ENCODE measurements at regions not wholly inside any gene's neighbourhood (a gene's known extent, or its start where the extent isn't known, plus 50 kb on each side); places are given as distances from the start of the nearest gene placed in this dataset.

- no TSS peak for BruUV-seq (replicated peaks)
- no peaks in the 10 kb centered on the region for H3K79me2 ChIP-seq (ENCODE audit: low read depth)
- peaks cover 17% of the 10 kb centered on the region for H3K4me1 ChIP-seq (replicated peaks; ENCODE audit: insufficient read depth)
- TF ChIP-seq EZH2 (IDR thresholded peaks at IDR 0.05; ENCODE audit: low read depth) = no peak
- TF ChIP-seq CTCF (conservative IDR thresholded peaks at IDR 0.05) = no peak
- intact Hi-C loops (cut with micrococcal nuclease; ENCODE audit: unreplicated experiment) = no loop called here
- no peak overlapping the region for H3K27ac ChIP-seq
- no peak for DNase-seq
- no peaks in the 10 kb centered on the region for H3K27me3 ChIP-seq (ENCODE audit: insufficient read depth, low read depth)
- no peaks in the 10 kb centered on the region for H4K20me1 ChIP-seq (ENCODE audit: insufficient read depth)
- no peaks in the 10 kb centered on the region for H3K36me3 ChIP-seq (ENCODE audit: low read depth)
- no peak overlapping the region for H3K4me3 ChIP-seq
- no peak overlapping the region for H2AFZ ChIP-seq
- no peak overlapping the region for H3K4me2 ChIP-seq
- no peaks in the 10 kb centered on the region for H3K9me3 ChIP-seq (ENCODE audit: insufficient read depth, low read depth)
- POLR2A ChIA-PET (ENCODE audit: unreplicated experiment) = no interaction called here
- peaks cover 10% of the 10 kb centered on the region for H3F3A ChIP-seq (ENCODE audit: insufficient read depth, low read depth)
- no peaks in the 10 kb centered on the region for H3K9me2 ChIP-seq (ENCODE audit: insufficient read depth)
- CTCF ChIA-PET = no interaction called here
Observed at GRCh38 chr11:129722529-129722928, 93.1 kb upstream of the TMEM45B start.

- intact Hi-C loops (cut with micrococcal nuclease; ENCODE audit: unreplicated experiment) = no loop called here
- H3K27ac ChIP-seq = no peak overlapping the region
- peaks cover 13% of the 10 kb centered on the region for H3F3A ChIP-seq (ENCODE audit: insufficient read depth, low read depth)
- BruUV-seq (replicated peaks) = no TSS peak
- no peaks in the 10 kb centered on the region for H3K36me3 ChIP-seq (ENCODE audit: low read depth)
- H4K20me1 ChIP-seq (ENCODE audit: insufficient read depth) = no peaks in the 10 kb centered on the region
- no peaks in the 10 kb centered on the region for H3K79me2 ChIP-seq (ENCODE audit: low read depth)
- H3K4me3 ChIP-seq = no peak overlapping the region
- H3K27me3 ChIP-seq (ENCODE audit: insufficient read depth, low read depth) = no peaks in the 10 kb centered on the region
- TF ChIP-seq EZH2 (IDR thresholded peaks at IDR 0.05; ENCODE audit: low read depth) = no peak
- TF ChIP-seq CTCF (conservative IDR thresholded peaks at IDR 0.05) = no peak
- CTCF ChIA-PET = no interaction called here
- POLR2A ChIA-PET (ENCODE audit: unreplicated experiment) = no interaction called here
- peaks cover 24% of the 10 kb centered on the region for H3K4me1 ChIP-seq (replicated peaks; ENCODE audit: insufficient read depth)
- no peak for DNase-seq
- H3K9me2 ChIP-seq (ENCODE audit: insufficient read depth) = no peaks in the 10 kb centered on the region
- no peak overlapping the region for H2AFZ ChIP-seq
- H3K9me3 ChIP-seq (ENCODE audit: insufficient read depth, low read depth) = no peaks in the 10 kb centered on the region
- no peak overlapping the region for H3K4me2 ChIP-seq
Observed at GRCh38 chr11:129723146-129723760, 92.4 kb upstream of the TMEM45B start.

GRCh38 chr11:129723761-129724162 lies 91.9 kb upstream of the TMEM45B start:
- Histone ChIP-seq H3K9me3 (ENCODE audit: insufficient read depth, low read depth) (no peaks in the 10 kb centered on the region), H3K9me2 (ENCODE audit: insufficient read depth) (no peaks in the 10 kb centered on the region), H3K79me2 (ENCODE audit: low read depth) (no peaks in the 10 kb centered on the region), H3K36me3 (ENCODE audit: low read depth) (no peaks in the 10 kb centered on the region), H4K20me1 (ENCODE audit: insufficient read depth) (no peaks in the 10 kb centered on the region), H3K4me2 (no peak overlapping the region), H3K4me3 (no peak overlapping the region), H3K27ac (no peak overlapping the region), H3K4me1 (replicated peaks; ENCODE audit: insufficient read depth) (peaks cover 29% of the 10 kb centered on the region), H3K27me3 (ENCODE audit: insufficient read depth, low read depth) (no peaks in the 10 kb centered on the region), H2AFZ (no peak overlapping the region), H3F3A (ENCODE audit: insufficient read depth, low read depth) (peaks cover 16% of the 10 kb centered on the region)
- intact Hi-C loops (cut with micrococcal nuclease; ENCODE audit: unreplicated experiment) = no loop called here
- no TSS peak for BruUV-seq (replicated peaks)
- POLR2A ChIA-PET (ENCODE audit: unreplicated experiment) = no interaction called here
- CTCF ChIA-PET = no interaction called here
- no peak for DNase-seq
- no peak for TF ChIP-seq CTCF (conservative IDR thresholded peaks at IDR 0.05)
